A673 (cell line): ENCODE measurements at regions not wholly inside any gene's neighbourhood (a gene's known extent, or its start where the extent isn't known, plus 50 kb on each side); places are given as distances from the start of the nearest gene placed in this dataset.

Experiments used
- BruUV-seq: library from RNA; stranded (reverse); fragments of 400-500 nt; replicated peaks from 2 replicates; lab custom pipeline; 2021; lab: Mats Ljungman, UMichigan
- CTCF ChIA-PET: fragments of 300-600 bp; sonication (Branson Sonifier 250); formaldehyde crosslinking; loops from one replicate; lab custom pipeline; 2022; ENCODE audit warnings: antibody characterized with exemption; lab: Charles Lee
- POLR2A ChIA-PET: fragments of 300-600 bp; sonication (Branson Sonifier 250); formaldehyde crosslinking; loops from one replicate; lab custom pipeline; 2022; ENCODE audit warnings: antibody characterized with exemption; ENCODE audit not compliant: low non-redundant PET; lab: Charles Lee
- DNase-seq: peaks from one replicate; pipeline ENCODE4 v3.0.0-alpha.2; 2015; ENCODE audit warnings: low spot score
- H3K27ac ChIP-seq: fragments of 200-600 bp; sonication (generic); 2 replicates; pipeline ENCODE4 v1.5.1; 2016; ENCODE audit warnings: mixed run types, low read depth, mild to moderate bottlenecking, mixed read lengths, antibody characterized with exemption, low read length; ENCODE audit not compliant: poor library complexity, severe bottlenecking
- H3K27me3 ChIP-seq: fragments of 200-600 bp; sonication (generic); replicated peaks from 2 replicates; pipeline ENCODE4 v1.6.1; 2017; ENCODE audit warnings: mixed run types, low read depth, mild to moderate bottlenecking, mixed read lengths, antibody characterized with exemption, low read length; ENCODE audit not compliant: insufficient read depth, poor library complexity
- H3K36me3 ChIP-seq: fragments of 200-600 bp; sonication (generic); 2 replicates; pipeline ENCODE4 v1.6.1; 2016; ENCODE audit warnings: mixed run types, mild to moderate bottlenecking, mixed read lengths, antibody characterized with exemption, low read length; ENCODE audit not compliant: insufficient read depth, poor library complexity, severe bottlenecking
- H3K4me1 ChIP-seq: fragments of 200-600 bp; sonication (generic); 2 replicates; pipeline ENCODE4 v1.6.1; 2017; ENCODE audit warnings: mixed run types, mild to moderate bottlenecking, mixed read lengths, antibody characterized with exemption, low read length; ENCODE audit not compliant: insufficient read depth, poor library complexity, severe bottlenecking
- H3K4me3 ChIP-seq: fragments of 200-600 bp; sonication (generic); 2 replicates; pipeline ENCODE4 v1.5.1; 2016; ENCODE audit warnings: low read depth, mixed run types, mild to moderate bottlenecking, mixed read lengths, low read length; ENCODE audit not compliant: poor library complexity, severe bottlenecking
- H3K9me3 ChIP-seq: fragments of 200-600 bp; sonication (generic); 2 replicates; pipeline ENCODE4 v1.6.1; 2016; ENCODE audit warnings: mixed run types, low read depth, mild to moderate bottlenecking, mixed read lengths, antibody characterized with exemption, low read length; ENCODE audit not compliant: poor library complexity, severe bottlenecking
- EZH2 ChIP-seq: fragments of 200-600 bp; sonication (generic); IDR thresholded peaks from 2 replicates; pipeline ENCODE4 v1.6.1; 2017; ENCODE audit warnings: borderline replicate concordance, low read depth, mild to moderate bottlenecking, mixed read lengths, antibody characterized with exemption, low read length; ENCODE audit not compliant: poor library complexity, severe bottlenecking
- intact Hi-C: fragments of 100-400 bp; cut with micrococcal nuclease; formaldehyde crosslinking; loops from one replicate; pipeline ENCODE4 v1.10.0; 2022; ENCODE audit not compliant: unreplicated experiment
- TF ChIP-seq, protein P1 (sequence below): fragments of 300-800, 200-600 bp; sonication (generic); conservative IDR thresholded peaks from 2 replicates; pipeline ENCODE4 v1.5.1; 2017; ENCODE audit warnings: low read depth, mild to moderate bottlenecking, antibody characterized with exemption, low read length, moderate library complexity, mixed read lengths

DNA sequence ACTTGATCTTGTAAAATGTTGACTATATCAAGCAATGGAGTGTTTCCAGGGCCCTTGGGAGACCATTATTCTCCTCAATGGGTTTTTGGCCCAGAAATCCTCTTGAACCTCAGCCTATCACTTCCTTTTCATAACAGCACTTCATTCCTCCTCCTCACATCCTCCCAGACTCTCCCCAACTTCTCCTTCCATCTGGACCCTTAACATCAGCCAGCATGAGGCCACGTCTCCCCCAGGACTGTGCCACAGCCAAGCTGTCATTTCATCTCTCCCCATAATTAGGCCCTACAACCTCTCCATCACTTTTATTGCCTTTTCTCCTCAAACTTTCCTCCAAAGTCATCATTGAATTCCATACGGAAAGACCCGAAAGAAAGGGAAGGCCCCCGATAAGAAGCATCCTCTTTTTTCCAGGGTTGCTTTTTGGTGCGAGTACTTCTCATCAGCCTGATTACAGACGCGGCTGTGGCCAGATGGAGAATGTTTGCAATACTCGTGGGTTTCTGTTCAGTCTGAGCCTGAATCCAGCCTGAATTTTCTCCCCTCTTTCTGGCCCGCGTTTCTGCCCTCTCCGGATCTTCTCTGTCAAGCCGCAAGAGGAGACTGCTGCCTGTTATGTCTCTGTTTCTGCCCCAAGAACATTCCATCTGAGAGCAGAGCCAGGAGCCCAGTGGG, 52.7 kb upstream of the SLC25A33 start:
- intact Hi-C loops, result no loop called here
- Histone ChIP-seq H3K9me3 (no peaks in the 10 kb centered on the region), H3K4me3 (no peak overlapping the region), H3K27ac (no peak overlapping the region), H3K36me3 (no peaks in the 10 kb centered on the region), H3K4me1 (no peaks in the 10 kb centered on the region), H3K27me3 (no peaks in the 10 kb centered on the region)
- TF ChIP-seq EZH2, result no peak
- TF ChIP-seq, protein P1, sequence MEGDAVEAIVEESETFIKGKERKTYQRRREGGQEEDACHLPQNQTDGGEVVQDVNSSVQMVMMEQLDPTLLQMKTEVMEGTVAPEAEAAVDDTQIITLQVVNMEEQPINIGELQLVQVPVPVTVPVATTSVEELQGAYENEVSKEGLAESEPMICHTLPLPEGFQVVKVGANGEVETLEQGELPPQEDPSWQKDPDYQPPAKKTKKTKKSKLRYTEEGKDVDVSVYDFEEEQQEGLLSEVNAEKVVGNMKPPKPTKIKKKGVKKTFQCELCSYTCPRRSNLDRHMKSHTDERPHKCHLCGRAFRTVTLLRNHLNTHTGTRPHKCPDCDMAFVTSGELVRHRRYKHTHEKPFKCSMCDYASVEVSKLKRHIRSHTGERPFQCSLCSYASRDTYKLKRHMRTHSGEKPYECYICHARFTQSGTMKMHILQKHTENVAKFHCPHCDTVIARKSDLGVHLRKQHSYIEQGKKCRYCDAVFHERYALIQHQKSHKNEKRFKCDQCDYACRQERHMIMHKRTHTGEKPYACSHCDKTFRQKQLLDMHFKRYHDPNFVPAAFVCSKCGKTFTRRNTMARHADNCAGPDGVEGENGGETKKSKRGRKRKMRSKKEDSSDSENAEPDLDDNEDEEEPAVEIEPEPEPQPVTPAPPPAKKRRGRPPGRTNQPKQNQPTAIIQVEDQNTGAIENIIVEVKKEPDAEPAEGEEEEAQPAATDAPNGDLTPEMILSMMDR, result no peak
- BruUV-seq, result no TSS peak
- ChIA-PET CTCF (no interaction called here), POLR2A (no interaction called here)
- no peak for DNase-seq
